HCT116 (cell line): ENCODE measurements at regions not wholly inside any gene's neighbourhood (a gene's known extent, or its start where the extent isn't known, plus 50 kb on each side); places are given as distances from the start of the nearest gene placed in this dataset.

Source experiments
- ATAC-seq: fragments of 200-7000 bp; cut with Tn5 transposase; 2 replicates; pipeline ENCODE4 v1.9.1; 2020; ENCODE audit warnings: mild to moderate bottlenecking, moderate library complexity
- BruUV-seq: library from RNA; stranded (reverse); fragments of 400-500 nt; replicated peaks from 2 replicates; lab custom pipeline; 2021; lab: Mats Ljungman, UMichigan
- CTCF ChIA-PET: fragments of 300-600 bp; sonication (Branson Sonifier 250); formaldehyde crosslinking; loops from one replicate; lab custom pipeline; 2021; ENCODE audit warnings: antibody characterized with exemption; lab: Charles Lee
- POLR2A ChIA-PET: fragments of 300-600, 350-600 bp; sonication (Branson Sonifier 250); formaldehyde crosslinking; loops from one replicate; lab custom pipeline; 2021; ENCODE audit warnings: antibody characterized with exemption; lab: Charles Lee
- RAD21 ChIA-PET, 2 experiments: fragments of 300-600 bp; sonication (Branson Sonifier 250); formaldehyde crosslinking; loops; one replicate each; lab custom pipeline; 2023; ENCODE audit warnings: low total read pairs in 2 of 2; ENCODE audit not compliant: uncharacterized antibody in 2 of 2, unreplicated experiment in 2 of 2, low non-redundant PET in 1 of 2; lab: Charles Lee
- DNase-seq: peaks from one replicate; pipeline ENCODE4 v3.0.0-alpha.2; 2010; ENCODE audit warnings: low read depth, low spot score
- H2AFZ ChIP-seq: fragments of 200-600 bp; shearing (Covaris generic), sonication (generic); 2 replicates; pipeline ENCODE4 v1.6.1; 2017; ENCODE audit warnings: low read depth, mixed run types, mixed read lengths, antibody characterized with exemption, low read length; ENCODE audit not compliant: poor library complexity, severe bottlenecking
- H3K27ac ChIP-seq: 2 replicates; pipeline ENCODE4 v1.5.1; 2012; ENCODE audit warnings: low read depth, low read length
- H3K27me3 ChIP-seq: fragments of 200-600 bp; sonication (generic); 2 replicates; pipeline ENCODE4 v1.6.1; 2016; ENCODE audit warnings: mixed run types, low read length, mixed read lengths; ENCODE audit not compliant: insufficient read depth
- H3K36me3 ChIP-seq, 2 experiments: fragments of 200-500 bp in 1 of 2; fragments of 200-600 bp in 1 of 2; sonication (Bioruptor generic) in 1 of 2; sonication (generic) in 1 of 2; 2 replicates each; pipeline versions ENCODE4 v1.5.1 to v1.6.1; 2014 to 2016; ENCODE audit warnings: low read length in 2 of 2, inconsistent platforms in 1 of 2, mixed read lengths in 1 of 2, mixed run types in 1 of 2; ENCODE audit not compliant: insufficient read depth in 2 of 2, control insufficient read depth in 1 of 2
- H3K4me1 ChIP-seq, 2 experiments: fragments of 200-600 bp in 1 of 2; sonication (generic) in 1 of 2; 2 replicates each; pipeline versions ENCODE4 v1.5.1 to v1.6.1; 2012 to 2017; ENCODE audit warnings: low read length in 2 of 2, inconsistent platforms in 1 of 2, mild to moderate bottlenecking in 1 of 2, mixed read lengths in 1 of 2, mixed run types in 1 of 2, moderate library complexity in 1 of 2; ENCODE audit not compliant: insufficient read depth in 2 of 2, control insufficient read depth in 1 of 2
- H3K4me2 ChIP-seq: fragments of 200-600 bp; sonication (generic); 2 replicates; pipeline ENCODE4 v1.6.1; 2017; ENCODE audit warnings: mixed run types, low read length, mixed read lengths
- H3K4me3 ChIP-seq, 2 experiments: fragments of 200-600 bp in 1 of 2; sonication (generic) in 1 of 2; replicated peaks in 1 of 2; 2 replicates each; pipeline ENCODE4 v1.5.1; 2011 to 2016; ENCODE audit warnings: low read length in 2 of 2, control low read depth in 1 of 2, low read depth in 1 of 2, mild to moderate bottlenecking in 1 of 2, mixed read lengths in 1 of 2, mixed run types in 1 of 2
- H3K79me2 ChIP-seq: fragments of 200-600 bp; sonication (generic); 2 replicates; pipeline ENCODE4 v1.6.1; 2017; ENCODE audit warnings: mild to moderate bottlenecking, mixed run types, low read length, moderate library complexity, mixed read lengths; ENCODE audit not compliant: insufficient read depth
- H3K9ac ChIP-seq: fragments of 200-600 bp; sonication (generic); 2 replicates; pipeline ENCODE4 v1.6.1; 2016; ENCODE audit warnings: low read length, mixed read lengths
- H3K9me2 ChIP-seq: fragments of 200-600 bp; sonication (generic), shearing (Covaris generic); 2 replicates; pipeline ENCODE4 v1.6.1; 2017; ENCODE audit warnings: mixed run types, mild to moderate bottlenecking, moderate library complexity; ENCODE audit not compliant: insufficient read depth
- H3K9me3 ChIP-seq, 2 experiments: fragments of 200-500 bp in 1 of 2; fragments of 200-600 bp in 1 of 2; sonication (Bioruptor generic) in 1 of 2; sonication (generic) in 1 of 2; 2 replicates each; pipeline ENCODE4 v1.6.1; 2014 to 2017; ENCODE audit warnings: low read length in 2 of 2, mixed read lengths in 2 of 2, inconsistent platforms in 1 of 2, low read depth in 1 of 2, mild to moderate bottlenecking in 1 of 2, mixed run types in 1 of 2, moderate library complexity in 1 of 2; ENCODE audit not compliant: control insufficient read depth in 1 of 2, insufficient read depth in 1 of 2
- H4K20me1 ChIP-seq: fragments of 200-600 bp; sonication (generic), shearing (Covaris generic); 2 replicates; pipeline ENCODE4 v1.6.1; 2017; ENCODE audit warnings: mixed run types, mild to moderate bottlenecking, moderate library complexity; ENCODE audit not compliant: insufficient read depth
- CBX3 ChIP-seq: IDR thresholded peaks from 2 replicates; pipeline ENCODE4 v1.6.1; 2012; ENCODE audit warnings: low read depth
- CEBPB ChIP-seq: IDR thresholded peaks from 2 replicates; pipeline ENCODE4 v1.6.1; 2012; ENCODE audit warnings: low read depth
- CTCF ChIP-seq, 3 experiments: fragments of 200-600 bp in 1 of 3; sonication (generic) in 1 of 3; IDR thresholded peaks in 2 of 3; conservative IDR thresholded peaks in 1 of 3; 2 replicates each; pipeline ENCODE4 v1.5.1; 2012 to 2017; ENCODE audit warnings: low read depth in 2 of 3, low read length in 2 of 3, antibody characterized with exemption in 1 of 3, borderline replicate concordance in 1 of 3, control low read depth in 1 of 3, mild to moderate bottlenecking in 1 of 3, mixed read lengths in 1 of 3, mixed run types in 1 of 3, moderate library complexity in 1 of 3; ENCODE audit not compliant: insufficient read depth in 1 of 3
- EGR1 ChIP-seq: IDR thresholded peaks from 2 replicates; pipeline ENCODE4 v1.6.1; 2012; ENCODE audit warnings: low read depth
- EZH2 ChIP-seq: fragments of 200-600 bp; sonication (generic); IDR thresholded peaks from 2 replicates; pipeline ENCODE4 v1.6.1; 2017; ENCODE audit warnings: antibody characterized with exemption, mixed run types
- FOSL1 ChIP-seq: IDR thresholded peaks from 2 replicates; pipeline ENCODE4 v1.6.1; 2012; ENCODE audit warnings: low read depth
- JUND ChIP-seq: IDR thresholded peaks from 2 replicates; pipeline ENCODE4 v1.6.1; 2012
- POLR2A ChIP-seq: IDR thresholded peaks from 2 replicates; pipeline ENCODE4 v1.7.0; 2011; ENCODE audit warnings: borderline replicate concordance; ENCODE audit not compliant: insufficient read depth, insufficient read length; ENCODE audit errors: extremely low read depth
- RAD21 ChIP-seq: IDR thresholded peaks from 2 replicates; pipeline ENCODE4 v1.6.1; 2012; ENCODE audit warnings: low read depth, mild to moderate bottlenecking
- SRF ChIP-seq: IDR thresholded peaks from 2 replicates; pipeline ENCODE4 v1.6.1; 2012; ENCODE audit warnings: low read depth
- TCF7L2 ChIP-seq: IDR thresholded peaks from 2 replicates; pipeline ENCODE4 v1.7.0; 2011; ENCODE audit warnings: borderline replicate concordance, inconsistent platforms; ENCODE audit not compliant: insufficient read depth, insufficient read length; ENCODE audit errors: extremely low read depth
- ZFX ChIP-seq: fragments of 450-650 bp; IDR thresholded peaks from 2 replicates; pipeline ENCODE4 v1.6.1; 2017
- intact Hi-C: fragments of 100-400 bp; cut with micrococcal nuclease; formaldehyde crosslinking; loops from 2 replicates; pipeline ENCODE4 v1.10.0; 2022

- Histone ChIP-seq H3K9ac (no peak overlapping the region), H3K9me3 (no peaks in the 10 kb centered on the region), H2AFZ (no peak overlapping the region), H4K20me1 (no peaks in the 10 kb centered on the region), H3K27ac (no peak overlapping the region), H3K4me1 (peaks cover 0 to 5% of the 10 kb centered on the region in 2 experiments; a peak in 1 of 4 replicates), H3K4me2 (no peak overlapping the region), H3K79me2 (no peaks in the 10 kb centered on the region), H3K4me3 (no peak overlapping the region), H3K9me2 (no peaks in the 10 kb centered on the region), H3K27me3 (no peaks in the 10 kb centered on the region), H3K36me3 (no peaks in the 10 kb centered on the region)
- TF ChIP-seq CTCF (IDR thresholded peaks at IDR 0.05 in 2 of 3, conservative IDR thresholded peaks at IDR 0.05 in 1 of 3; ENCODE audit: borderline replicate concordance in 1 of 3, insufficient read depth in 1 of 3, low read depth in 2 of 3, low read length in 2 of 3) (no peak), FOSL1 (no peak), POLR2A (no peak)
- CTCF ChIA-PET: no interaction called here
- RAD21 ChIA-PET: no interaction called here
- intact Hi-C loops: no loop called here
- POLR2A ChIA-PET: no interaction called here
- no TSS peak for BruUV-seq
- DNase-seq (no peak), ATAC-seq (no peak)
Observed at GRCh38 chr6:167647737-167648470, 178.8 kb upstream of the AFDN start.

- H3K27ac ChIP-seq: no peak overlapping the region
- H3K79me2 ChIP-seq: no peaks in the 10 kb centered on the region
- no peak overlapping the region for H3K9ac ChIP-seq
- DNase-seq (no peak), ATAC-seq (no peak)
- peaks cover 0 to 5% of the 10 kb centered on the region in 2 experiments; a peak in 1 of 4 replicates for H3K4me1 ChIP-seq
- no peak overlapping the region for H3K4me2 ChIP-seq
- H3K4me3 ChIP-seq: no peak overlapping the region
- intact Hi-C loops: no loop called here
- ChIA-PET POLR2A (no interaction called here), RAD21 (no interaction called here)
- no peaks in the 10 kb centered on the region for H3K9me2 ChIP-seq
- H3K9me3 ChIP-seq: no peaks in the 10 kb centered on the region
- H3K27me3 ChIP-seq: no peaks in the 10 kb centered on the region
- BruUV-seq: no TSS peak
- no peaks in the 10 kb centered on the region for H4K20me1 ChIP-seq
- TF ChIP-seq FOSL1 (no peak), SRF (no peak), CBX3 (no peak), JUND (no peak), EGR1 (no peak), EZH2 (no peak), TCF7L2 (no peak), CTCF (IDR thresholded peaks at IDR 0.05 in 2 of 3, conservative IDR thresholded peaks at IDR 0.05 in 1 of 3; ENCODE audit: borderline replicate concordance in 1 of 3, insufficient read depth in 1 of 3, low read depth in 2 of 3, low read length in 2 of 3) (no peak), CEBPB (no peak), ZFX (no peak), RAD21 (no peak)
- TF ChIP-seq, all 23 proteins: peak for 0
- CTCF ChIA-PET: no interaction called here
- no peak overlapping the region for H2AFZ ChIP-seq
- no peaks in the 10 kb centered on the region for H3K36me3 ChIP-seq
Observed at GRCh38 chr6:167648501-167649278, 178.0 kb upstream of the AFDN start.
